HEK293 (cell line): ENCODE measurements at regions not wholly inside any gene's neighbourhood (a gene's known extent, or its start where the extent isn't known, plus 50 kb on each side); places are given as distances from the start of the nearest gene placed in this dataset.

ENCODE experiments used
- CTCF ChIA-PET: fragments of 350-600 bp; formaldehyde crosslinking; extraction: SDS; loops from one replicate; lab custom pipeline; 2021; ENCODE audit warnings: antibody characterized with exemption; lab: Yijun Ruan, JAX
- POLR2A ChIA-PET: fragments of 300-600 bp; formaldehyde crosslinking; extraction: SDS; loops from one replicate; lab custom pipeline; 2020; ENCODE audit warnings: antibody characterized with exemption, inconsistent platforms; lab: Yijun Ruan, JAX
- H3K27ac ChIP-seq: fragments of 200-500 bp; sonication (Bioruptor generic); 2 replicates; pipeline ENCODE4 v1.5.1; 2014; ENCODE audit warnings: low read depth, low read length, control low read depth, inconsistent platforms; ENCODE audit errors: extremely low read depth
- H3K36me3 ChIP-seq, 2 experiments: fragments of 200-500 bp in 1 of 2; sonication (Bioruptor generic) in 1 of 2; 1 replicate in 1 of 2; 2 replicates in 1 of 2; pipeline ENCODE4 v1.5.1; 2014 to 2017; ENCODE audit warnings: inconsistent platforms in 2 of 2, low read length in 2 of 2; ENCODE audit not compliant: control insufficient read depth in 2 of 2, insufficient read depth in 1 of 2
- H3K4me1 ChIP-seq: fragments of 200-500 bp; sonication (Bioruptor generic); 2 replicates; pipeline ENCODE4 v1.5.1; 2014; ENCODE audit warnings: mild to moderate bottlenecking, low read length, inconsistent platforms; ENCODE audit not compliant: control insufficient read depth, insufficient read depth
- H3K4me3 ChIP-seq: 2 replicates; pipeline ENCODE4 v1.5.1; 2011; ENCODE audit warnings: low read depth, mild to moderate bottlenecking, control low read depth, low read length, moderate library complexity
- H3K9me3 ChIP-seq: fragments of 200-500 bp; sonication (Bioruptor generic); 2 replicates; pipeline ENCODE4 v1.5.1; 2014; ENCODE audit warnings: low read depth, low read length, inconsistent platforms; ENCODE audit not compliant: control insufficient read depth, insufficient read depth
- IKZF3 ChIP-seq: fragments of 450-650 bp; IDR thresholded peaks from 2 replicates; pipeline ENCODE4 v1.5.0; 2018; ENCODE audit warnings: missing biosample characterization, mild to moderate bottlenecking, missing genetic modification characterization, moderate library complexity
- KLF16 ChIP-seq: fragments of 450-650 bp; formaldehyde crosslinking; IDR thresholded peaks from 2 replicates; pipeline ENCODE4 v1.5.1; 2017; ENCODE audit warnings: missing biosample characterization, missing genetic modification characterization
- MZF1 ChIP-seq: fragments of 450-650 bp; formaldehyde crosslinking; IDR thresholded peaks from 2 replicates; pipeline ENCODE4 v1.5.1; 2017; ENCODE audit warnings: missing biosample characterization, missing genetic modification characterization, borderline replicate concordance
- PATZ1 ChIP-seq: fragments of 450-650 bp; formaldehyde crosslinking; IDR thresholded peaks from 2 replicates; pipeline ENCODE4 v1.5.1; 2016; ENCODE audit warnings: missing biosample characterization, missing genetic modification characterization
- PBX3 ChIP-seq: sonication (generic); formaldehyde crosslinking; IDR thresholded peaks from 2 replicates; pipeline ENCODE4 v1.8.1; 2022; ENCODE audit warnings: mild to moderate bottlenecking, moderate library complexity, missing genetic modification reagents
- YY2 ChIP-seq: fragments of 450-650 bp; formaldehyde crosslinking; IDR thresholded peaks from 2 replicates; pipeline ENCODE4 v1.5.1; 2016; ENCODE audit warnings: missing biosample characterization, missing genetic modification characterization
- ZBTB26 ChIP-seq: fragments of 450-650 bp; formaldehyde crosslinking; optimal IDR thresholded peaks from 2 replicates; pipeline ENCODE3; 2016; ENCODE audit warnings: missing biosample characterization, mild to moderate bottlenecking, missing genetic modification characterization
- ZBTB44 ChIP-seq: fragments of 450-650 bp; IDR thresholded peaks from 2 replicates; pipeline ENCODE4 v1.5.1; 2018; ENCODE audit warnings: missing biosample characterization, mild to moderate bottlenecking, missing genetic modification characterization
- ZFHX2 ChIP-seq: fragments of 450-650 bp; formaldehyde crosslinking; conservative IDR thresholded peaks from 2 replicates; pipeline ENCODE4 v1.5.1; 2016; ENCODE audit warnings: missing biosample characterization, missing genetic modification characterization
- ZFP3 ChIP-seq: fragments of 450-650 bp; formaldehyde crosslinking; IDR thresholded peaks from 2 replicates; pipeline ENCODE4 v1.5.1; 2016; ENCODE audit warnings: low read depth, missing biosample characterization, missing genetic modification characterization
- ZNF121 ChIP-seq: fragments of 450-650 bp; formaldehyde crosslinking; IDR thresholded peaks from 2 replicates; pipeline ENCODE4 v1.5.1; 2016; ENCODE audit warnings: missing biosample characterization, missing genetic modification characterization
- ZNF169 ChIP-seq: fragments of 450-650 bp; formaldehyde crosslinking; IDR thresholded peaks from 2 replicates; pipeline ENCODE4 v1.5.1; 2016; ENCODE audit warnings: missing biosample characterization, missing genetic modification characterization
- ZNF19 ChIP-seq: fragments of 450-650 bp; formaldehyde crosslinking; IDR thresholded peaks from 2 replicates; pipeline ENCODE4; 2016; ENCODE audit warnings: missing biosample characterization, missing genetic modification characterization, low read depth
- ZNF2 ChIP-seq: fragments of 450-650 bp; formaldehyde crosslinking; IDR thresholded peaks from 2 replicates; pipeline ENCODE4 v1.5.1; 2016; ENCODE audit warnings: missing biosample characterization, missing genetic modification characterization
- ZNF488 ChIP-seq: fragments of 450-650 bp; formaldehyde crosslinking; IDR thresholded peaks from 2 replicates; pipeline ENCODE4 v1.5.1; 2016; ENCODE audit warnings: missing biosample characterization, missing genetic modification characterization
- ZNF555 ChIP-seq: fragments of 450-650 bp; formaldehyde crosslinking; conservative IDR thresholded peaks from 2 replicates; pipeline ENCODE4 v1.5.1; 2017; ENCODE audit warnings: missing biosample characterization, mild to moderate bottlenecking, missing genetic modification characterization, inconsistent platforms
- ZNF658 ChIP-seq: fragments of 450-650 bp; formaldehyde crosslinking; IDR thresholded peaks from 2 replicates; pipeline ENCODE4; 2016; ENCODE audit warnings: missing biosample characterization, missing genetic modification characterization
- ZNF830 ChIP-seq: fragments of 450-650 bp; IDR thresholded peaks from 2 replicates; pipeline ENCODE4 v1.5.0; 2018; ENCODE audit warnings: missing biosample characterization, missing genetic modification characterization, low read depth, mild to moderate bottlenecking, moderate library complexity

GRCh38 chr12:46900734-46901463, 75.1 kb upstream of the SLC38A4 start:
- POLR2A ChIA-PET = no interaction called here
- Histone ChIP-seq H3K4me3 (no peak overlapping the region), H3K27ac (no peak overlapping the region)
- TF ChIP-seq IKZF3 (tag by site-specific recombination) = no peak
- no peak for TF ChIP-seq ZNF19 (tag by site-specific recombination)
- no peak for TF ChIP-seq ZNF658 (tag by site-specific recombination)
- TF ChIP-seq YY2 = no peak
- TF ChIP-seq ZBTB44 (tag by site-specific recombination) = no peak
- no peak for TF ChIP-seq ZNF555 (tag by site-specific recombination)
- no peak for TF ChIP-seq PBX3 (CRISPR knock-in tag)
- no peak for TF ChIP-seq PATZ1 (tag by site-specific recombination)
- TF ChIP-seq ZNF488 (tag by site-specific recombination) = no peak
- TF ChIP-seq ZNF121 (tag by site-specific recombination) = no peak
- TF ChIP-seq ZNF830 (tag by site-specific recombination) = no peak
- TF ChIP-seq KLF16 (tag by site-specific recombination) = no peak
- TF ChIP-seq, all 188 proteins: peak for 0
- H3K9me3 ChIP-seq = no peaks in the 10 kb centered on the region
- CTCF ChIA-PET = no interaction called here
- no peaks in the 10 kb centered on the region for H3K4me1 ChIP-seq
- no peaks in the 10 kb centered on the region for H3K36me3 ChIP-seq

GRCh38 chr12:46901464-46902205, 75.8 kb upstream of the SLC38A4 start:
- POLR2A ChIA-PET = no interaction called here

More at GRCh38 chr12:46901464-46902205, 75.8 kb upstream of the SLC38A4 start:
- Histone ChIP-seq H3K36me3 (no peaks in the 10 kb centered on the region), H3K4me1 (no peaks in the 10 kb centered on the region), H3K27ac (no peak overlapping the region), H3K9me3 (no peaks in the 10 kb centered on the region), H3K4me3 (no peak overlapping the region)
- CTCF ChIA-PET = no interaction called here
- TF ChIP-seq ZFHX2 (tag by site-specific recombination) (no peak), MZF1 (tag by site-specific recombination) (no peak), KLF16 (tag by site-specific recombination) (no peak), ZNF2 (no peak), ZFP3 (tag by site-specific recombination) (no peak), ZNF169 (no peak), ZBTB26 (tag by site-specific recombination) (no peak)
